Cardiac fibroblast (primary cell): ENCODE measurements at regions not wholly inside any gene's neighbourhood (a gene's known extent, or its start where the extent isn't known, plus 50 kb on each side); places are given as distances from the start of the nearest gene placed in this dataset.

ENCODE experiments used
- DNase-seq, 2 donors: peaks; one replicate each; pipeline versions ENCODE4 v3.0.0 to v3.0.0-alpha.2; 2010; ENCODE audit warnings: low read depth in 2 of 2
- H3K4me3 ChIP-seq, 2 donors: replicated peaks in 1 of 2; 1 replicate in 1 of 2; 2 replicates in 1 of 2; pipeline ENCODE4 v1.5.1; 2011; ENCODE audit warnings: low read depth in 2 of 2, low read length in 2 of 2, mild to moderate bottlenecking in 2 of 2, moderate library complexity in 1 of 2
- TF ChIP-seq, protein P1 (sequence below): IDR thresholded peaks from one replicate; pipeline ENCODE4 v1.5.1; 2011; ENCODE audit warnings: low read depth, mild to moderate bottlenecking, low read length, inconsistent platforms

DNA sequence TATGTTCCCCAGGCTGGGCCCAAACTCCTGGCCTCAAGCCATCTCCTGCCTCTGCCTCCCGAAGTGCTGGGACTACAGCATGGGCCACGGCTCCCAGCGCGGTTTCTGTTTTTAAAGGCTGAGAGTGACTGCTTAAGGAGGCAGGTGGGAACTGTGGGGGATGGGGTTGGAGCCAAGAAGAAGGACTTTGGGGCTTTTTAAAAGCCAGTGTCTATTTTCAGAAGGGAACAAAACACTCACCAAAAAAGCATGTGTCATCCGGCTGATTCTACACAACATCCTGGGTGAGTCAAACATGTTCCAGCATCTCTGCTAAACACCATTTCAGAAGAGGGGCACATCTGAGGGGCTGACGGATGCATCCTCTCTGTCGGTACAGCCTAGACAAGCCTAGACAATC, 824.5 kb downstream of the TYW1 start:
- no peak overlapping the region for H3K4me3 ChIP-seq
- peak; percentile 4 to 49 for DNase-seq
- TF ChIP-seq, protein P1, sequence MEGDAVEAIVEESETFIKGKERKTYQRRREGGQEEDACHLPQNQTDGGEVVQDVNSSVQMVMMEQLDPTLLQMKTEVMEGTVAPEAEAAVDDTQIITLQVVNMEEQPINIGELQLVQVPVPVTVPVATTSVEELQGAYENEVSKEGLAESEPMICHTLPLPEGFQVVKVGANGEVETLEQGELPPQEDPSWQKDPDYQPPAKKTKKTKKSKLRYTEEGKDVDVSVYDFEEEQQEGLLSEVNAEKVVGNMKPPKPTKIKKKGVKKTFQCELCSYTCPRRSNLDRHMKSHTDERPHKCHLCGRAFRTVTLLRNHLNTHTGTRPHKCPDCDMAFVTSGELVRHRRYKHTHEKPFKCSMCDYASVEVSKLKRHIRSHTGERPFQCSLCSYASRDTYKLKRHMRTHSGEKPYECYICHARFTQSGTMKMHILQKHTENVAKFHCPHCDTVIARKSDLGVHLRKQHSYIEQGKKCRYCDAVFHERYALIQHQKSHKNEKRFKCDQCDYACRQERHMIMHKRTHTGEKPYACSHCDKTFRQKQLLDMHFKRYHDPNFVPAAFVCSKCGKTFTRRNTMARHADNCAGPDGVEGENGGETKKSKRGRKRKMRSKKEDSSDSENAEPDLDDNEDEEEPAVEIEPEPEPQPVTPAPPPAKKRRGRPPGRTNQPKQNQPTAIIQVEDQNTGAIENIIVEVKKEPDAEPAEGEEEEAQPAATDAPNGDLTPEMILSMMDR, result no peak

- no peak overlapping the region for H3K4me3 ChIP-seq
Measured at GRCh38 chr7:67823345-67823744, 826.7 kb downstream of the TYW1 start.

GRCh38 chr7:67825356-67825755, 828.7 kb downstream of the TYW1 start:
- H3K4me3 ChIP-seq, result no peak overlapping the region
- DNase-seq, result no peak
- TF ChIP-seq, protein P1, result no peak

More at GRCh38 chr7:67823345-67823744, 826.7 kb downstream of the TYW1 start:
- TF ChIP-seq, protein P1, result no peak
- DNase-seq, result peak in 1 of 2 donors; percentile 70

- H3K4me3 ChIP-seq, result no peak overlapping the region
- DNase-seq, result no peak
- TF ChIP-seq, protein P1, result no peak
Measured at GRCh38 chr7:67841896-67842295, 845.3 kb downstream of the TYW1 start.

DNA sequence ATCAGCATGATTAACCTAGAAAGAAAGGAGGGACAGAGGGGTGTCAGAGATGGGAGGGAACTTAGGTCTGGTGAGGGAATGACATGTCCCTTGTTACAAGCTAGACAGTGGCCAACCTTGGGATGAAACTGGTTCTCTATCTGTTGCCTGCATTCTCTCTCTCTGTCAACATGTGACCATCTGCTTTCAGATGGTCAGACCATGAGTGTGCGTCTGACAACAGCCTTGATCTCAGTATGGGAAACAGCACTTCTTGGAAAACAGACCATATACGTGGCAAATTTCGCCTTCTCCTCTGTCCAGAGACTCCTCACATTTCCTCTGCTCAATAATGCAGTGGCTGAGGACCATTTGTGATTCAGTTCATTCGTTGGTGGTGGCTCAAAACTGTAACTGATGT, 845.9 kb downstream of the TYW1 start:
- TF ChIP-seq, protein P1, result no peak
- no peak overlapping the region for H3K4me3 ChIP-seq
- DNase-seq, result no peak

DNA sequence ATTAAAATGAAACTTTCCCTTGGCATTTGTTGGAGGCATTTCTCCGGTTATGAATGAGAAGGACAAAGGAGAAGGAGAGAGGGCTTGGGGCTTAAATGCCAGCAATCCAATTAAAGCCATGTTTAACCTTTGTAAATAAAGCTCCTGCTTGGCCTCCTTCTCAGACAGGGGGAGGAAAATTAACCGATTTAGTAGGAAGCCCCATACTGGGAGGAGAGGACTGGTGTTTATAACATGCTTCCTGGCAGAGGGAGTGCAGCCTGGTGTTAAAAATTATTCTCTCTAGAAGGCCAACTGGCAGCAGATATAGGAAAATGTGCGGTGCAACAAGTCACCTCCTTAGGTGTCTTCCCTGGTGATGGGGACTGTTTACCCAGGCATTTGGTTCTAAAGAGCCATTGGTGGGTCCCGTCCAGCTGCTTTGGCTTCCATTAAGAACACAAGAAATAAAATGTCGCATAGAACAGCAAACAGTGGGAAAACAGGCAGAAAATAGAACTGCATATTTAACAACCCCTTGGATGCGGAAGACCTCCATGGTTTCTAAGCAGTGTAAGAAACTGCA, 846.5 kb downstream of the TYW1 start:
- DNase-seq, result no peak
- no peak overlapping the region for H3K4me3 ChIP-seq
- TF ChIP-seq, protein P1, result no peak

DNA sequence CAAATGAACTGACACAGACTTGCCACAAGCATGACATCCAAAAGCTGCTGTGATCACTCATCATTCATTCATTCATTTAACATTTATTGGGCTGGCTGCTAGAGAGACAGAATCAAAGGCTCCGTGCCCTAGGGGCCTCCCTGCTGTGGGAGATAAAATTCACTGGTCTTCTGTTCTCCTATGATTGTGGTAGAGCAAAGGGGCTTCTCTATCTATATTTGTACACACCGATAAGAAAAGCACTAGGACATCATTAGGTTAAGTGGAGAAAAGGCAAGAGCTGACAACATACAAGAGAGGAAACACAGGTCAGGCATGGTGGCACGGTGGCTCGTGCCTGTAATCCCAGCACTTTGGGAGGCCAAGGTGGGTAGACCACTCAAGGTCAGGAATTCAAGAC, 847.0 kb downstream of the TYW1 start:
- TF ChIP-seq, protein P1, result no peak
- no peak overlapping the region for H3K4me3 ChIP-seq
- no peak for DNase-seq
